Natural killer cell treated with Interleukin-12 subunit alpha and Interleukin-12 subunit beta and Interleukin-15 and Interleukin-18, amount 100 ng/mL, for 72 hours (primary cell): ENCODE measurements at regions not wholly inside any gene's neighbourhood (a gene's known extent, or its start where the extent isn't known, plus 50 kb on each side); places are given as distances from the start of the nearest gene placed in this dataset.
"Not testable (repeated sequence)": the region's sequence is repeated elsewhere in the genome, so short reads cannot be mapped to it uniquely, and the experiment has no call there.

Experiments used
- ATAC-seq, 2 donors: fragments of 150-1000 bp; cut with Tn5 transposase in 1 of 2; sonication (Bioruptor Pico), chemical (Tn5 transposase) in 1 of 2; 2 replicates each; pipeline ENCODE4 v1.10.0; 2021
- DNase-seq: peaks from one replicate; pipeline ENCODE4 v3.0.0; 2022; ENCODE audit warnings: low spot score
- H3K27ac Mint-ChIP-seq, 2 donors: 1 replicate in 1 of 2; 2 replicates in 1 of 2; pipeline ENCODE4 v1.8.0; 2022; ENCODE audit warnings: mixed read lengths in 2 of 2, mild to moderate bottlenecking in 1 of 2, moderate library complexity in 1 of 2
- H3K27me3 Mint-ChIP-seq, 2 donors: 1 replicate in 1 of 2; 2 replicates in 1 of 2; pipeline ENCODE4 v1.8.0; 2022; ENCODE audit warnings: mixed read lengths in 2 of 2
- H3K36me3 Mint-ChIP-seq: one replicate; pipeline ENCODE4 v1.8.0; 2022; ENCODE audit warnings: mixed read lengths
- H3K4me1 Mint-ChIP-seq, 2 donors: 1 replicate in 1 of 2; 2 replicates in 1 of 2; pipeline ENCODE4 v1.8.0; 2022; ENCODE audit warnings: low read depth in 2 of 2, mixed read lengths in 2 of 2, mild to moderate bottlenecking in 1 of 2
- H3K4me3 Mint-ChIP-seq: one replicate; pipeline ENCODE4 v1.8.0; 2022; ENCODE audit warnings: mixed read lengths
- H3K9me3 Mint-ChIP-seq: 2 replicates; pipeline ENCODE4 v1.8.0; 2022; ENCODE audit warnings: mixed read lengths

DNA sequence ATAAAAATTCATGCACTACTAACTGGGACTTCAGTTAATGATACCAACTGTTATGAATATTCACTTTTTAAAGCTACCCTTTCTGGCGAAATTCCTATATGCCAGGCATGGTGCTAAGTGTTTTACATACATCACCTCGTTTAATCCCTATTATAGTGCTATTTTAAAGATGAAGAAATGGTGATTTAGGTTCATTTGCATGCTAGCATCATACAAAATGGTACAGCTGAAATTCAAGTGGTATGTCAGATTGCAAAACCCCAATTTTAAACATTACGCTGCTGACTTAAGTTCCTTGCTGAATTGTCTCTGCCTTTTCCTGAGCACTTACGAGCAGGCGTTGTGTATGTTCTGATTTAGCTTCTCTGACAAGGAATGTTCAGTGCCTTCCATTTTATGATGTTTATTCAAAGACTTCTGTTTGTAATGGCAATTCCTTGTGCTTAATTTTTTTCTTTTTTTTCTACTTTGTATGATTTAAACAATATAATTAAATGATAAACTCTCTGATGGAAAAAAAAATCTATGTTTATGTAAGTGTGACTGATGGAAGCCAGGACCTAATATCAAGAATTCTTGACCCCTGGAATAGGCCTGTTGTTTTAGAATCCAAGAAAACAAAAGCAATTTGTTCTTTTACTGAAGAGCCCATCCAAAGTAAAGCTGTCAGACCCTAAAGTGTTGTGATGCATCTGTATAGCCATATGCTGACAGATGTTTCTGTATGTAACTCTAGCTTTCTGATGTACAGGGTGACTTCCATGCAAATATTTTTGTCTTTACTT lies 148.1 kb downstream of the PCDH7 start:
- no peaks in the 10 kb centered on the region for H3K36me3 Mint-ChIP-seq
- peaks cover 18% of the 10 kb centered on the region for H3K9me3 Mint-ChIP-seq
- no peak overlapping the region for H3K27ac Mint-ChIP-seq
- no peak overlapping the region for H3K4me3 Mint-ChIP-seq
- no peaks in the 10 kb centered on the region for H3K27me3 Mint-ChIP-seq
- H3K4me1 Mint-ChIP-seq = no peaks in the 10 kb centered on the region
- ATAC-seq (no peak), DNase-seq (no peak)

DNA sequence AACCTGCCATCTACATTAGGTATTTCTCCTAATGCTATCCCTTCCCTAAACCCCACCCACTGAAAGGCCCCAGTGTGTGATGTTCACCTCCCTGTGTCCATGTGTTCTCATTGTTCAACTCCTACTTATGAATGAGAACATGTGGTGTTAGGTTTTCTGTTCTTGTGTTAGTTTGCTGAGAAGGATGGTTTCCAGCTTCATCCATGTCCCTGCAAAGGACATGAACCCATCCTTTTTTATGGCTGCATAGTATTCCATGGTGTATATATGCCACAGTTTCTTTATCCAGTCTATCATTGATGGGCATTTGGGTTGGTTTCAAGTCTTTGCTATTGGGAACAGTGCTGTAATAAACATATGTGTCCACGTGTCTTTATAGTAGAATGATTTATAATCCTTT lies 149.2 kb downstream of the PCDH7 start:
- ATAC-seq, H3K4me1 Mint-ChIP-seq, H3K27me3 Mint-ChIP-seq, H3K4me3 Mint-ChIP-seq, DNase-seq, H3K36me3 Mint-ChIP-seq, H3K27ac Mint-ChIP-seq: not testable (repeated sequence)
- peaks cover 18% of the 10 kb centered on the region for H3K9me3 Mint-ChIP-seq

DNA sequence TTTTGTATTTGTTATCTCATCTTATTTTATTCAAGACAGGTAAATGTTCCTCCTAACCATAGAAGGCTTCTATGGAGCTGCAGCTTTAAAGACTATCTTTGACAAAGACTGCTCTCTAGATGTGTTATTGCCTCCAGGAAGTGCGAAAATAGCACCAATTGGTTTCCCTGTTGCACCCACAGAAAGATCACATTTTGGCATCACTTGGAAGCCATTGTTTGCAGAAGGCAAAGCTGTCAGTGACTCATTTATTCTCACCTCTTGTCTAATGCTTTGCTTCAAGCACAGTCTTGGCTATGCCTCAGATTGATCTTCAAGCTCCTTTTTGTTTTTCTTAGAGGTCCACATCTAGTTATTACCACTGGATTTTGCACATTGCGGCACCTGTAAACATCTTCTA lies 150.3 kb downstream of the PCDH7 start:
- Mint-ChIP-seq H3K4me3 (no peak overlapping the region), H3K4me1 (no peaks in the 10 kb centered on the region), H3K9me3 (peaks cover 13% of the 10 kb centered on the region), H3K27ac (no peak overlapping the region), H3K36me3 (no peaks in the 10 kb centered on the region), H3K27me3 (no peaks in the 10 kb centered on the region)
- ATAC-seq (no peak), DNase-seq (no peak)

DNA sequence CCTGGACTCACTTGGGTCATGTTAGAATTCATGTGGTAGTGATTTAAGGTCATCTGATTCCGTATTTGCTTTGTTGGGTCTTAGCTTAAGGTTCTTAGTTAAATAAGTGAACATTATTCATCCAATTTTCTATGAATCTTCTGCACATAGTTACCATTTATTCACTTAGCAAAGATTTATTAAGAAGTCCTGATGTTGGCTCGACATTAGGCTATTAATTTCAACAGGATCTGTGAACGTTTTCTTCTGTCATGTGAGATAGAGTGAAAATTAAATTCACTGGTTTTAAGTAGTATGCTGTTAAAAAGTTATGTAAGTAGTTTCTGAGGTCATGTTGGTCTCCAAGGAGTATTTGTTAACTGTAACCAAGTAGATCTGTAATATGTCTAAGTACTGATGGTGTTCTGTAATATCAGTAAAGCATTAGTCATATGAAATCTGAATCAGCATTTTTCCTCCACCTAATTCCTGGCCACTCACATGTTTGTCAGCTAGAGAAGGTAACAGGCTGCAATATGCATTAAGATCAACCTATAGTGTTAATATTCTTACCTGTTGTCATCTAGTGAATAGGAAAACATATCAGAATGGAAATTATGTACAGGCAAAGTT lies 155.6 kb downstream of the PCDH7 start:
- Mint-ChIP-seq H3K4me1 (no peaks in the 10 kb centered on the region), H3K27me3 (no peaks in the 10 kb centered on the region), H3K9me3 (peaks cover 15% of the 10 kb centered on the region), H3K4me3 (no peak overlapping the region), H3K36me3 (no peaks in the 10 kb centered on the region), H3K27ac (no peak overlapping the region)
- DNase-seq = no peak
- ATAC-seq = no peak

DNA sequence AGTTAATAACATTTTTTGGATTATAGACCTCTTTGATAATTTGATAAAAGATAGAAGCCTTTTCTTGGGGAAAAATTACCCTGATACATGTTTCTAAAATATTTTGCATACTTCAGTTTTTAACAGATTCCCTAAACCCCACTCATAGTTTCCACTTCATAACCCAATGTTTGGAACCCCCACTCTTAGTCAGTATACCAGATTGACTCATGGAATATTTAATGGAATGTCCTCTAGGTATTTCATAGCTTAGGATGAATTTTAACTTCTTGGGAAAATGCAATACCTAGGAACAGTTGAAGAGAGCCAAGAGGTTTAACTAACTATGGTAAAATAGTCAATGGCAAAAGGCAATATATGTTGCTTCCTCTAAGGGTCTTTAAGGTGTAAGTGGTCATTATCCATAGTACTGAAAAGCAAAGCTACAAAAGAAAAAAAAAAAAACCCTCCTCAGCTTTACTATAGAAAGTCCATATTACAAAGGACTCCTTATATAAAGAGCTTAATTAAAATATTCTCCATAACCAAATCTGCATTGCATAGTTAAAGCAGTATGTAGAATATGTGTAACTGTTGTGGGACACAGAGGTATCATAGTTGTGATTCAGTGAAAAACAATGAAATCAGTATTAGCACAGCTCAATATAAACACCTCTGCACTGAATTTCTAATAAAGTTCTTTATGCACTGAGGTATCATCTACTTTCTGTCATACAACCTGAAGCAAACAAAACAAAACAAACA lies 159.9 kb downstream of the PCDH7 start:
- Mint-ChIP-seq H3K9me3 (peaks cover 19% of the 10 kb centered on the region), H3K36me3 (no peaks in the 10 kb centered on the region), H3K4me1 (no peaks in the 10 kb centered on the region), H3K27ac (no peak overlapping the region), H3K4me3 (no peak overlapping the region), H3K27me3 (no peaks in the 10 kb centered on the region)
- ATAC-seq (no peak), DNase-seq (no peak)

DNA sequence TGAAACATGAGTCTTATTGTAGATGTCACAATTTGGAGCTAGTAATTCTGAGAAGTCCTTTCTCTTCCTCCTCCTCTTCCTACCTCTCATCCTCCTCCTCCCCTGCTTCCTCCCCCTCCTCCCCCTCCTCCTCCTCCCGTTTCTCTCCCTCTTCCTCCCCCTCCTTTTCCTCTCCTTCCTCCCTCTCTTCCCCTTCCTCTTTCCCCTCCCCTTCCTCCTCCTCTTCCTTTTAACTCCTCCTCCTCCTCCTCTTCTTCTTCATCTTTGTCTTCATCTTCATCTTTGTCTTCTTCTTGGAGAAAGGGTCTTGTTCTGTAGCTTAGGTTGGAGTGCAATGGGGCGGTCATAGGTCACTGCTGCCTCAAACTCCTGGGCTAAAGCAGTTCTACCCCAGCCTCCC lies 161.8 kb downstream of the PCDH7 start:
- Mint-ChIP-seq H3K4me3 (no peak overlapping the region), H3K27ac (no peak overlapping the region), H3K4me1 (no peaks in the 10 kb centered on the region), H3K27me3 (no peaks in the 10 kb centered on the region), H3K9me3 (peaks cover 22% of the 10 kb centered on the region), H3K36me3 (no peaks in the 10 kb centered on the region)
- DNase-seq (no peak), ATAC-seq (no peak)

DNA sequence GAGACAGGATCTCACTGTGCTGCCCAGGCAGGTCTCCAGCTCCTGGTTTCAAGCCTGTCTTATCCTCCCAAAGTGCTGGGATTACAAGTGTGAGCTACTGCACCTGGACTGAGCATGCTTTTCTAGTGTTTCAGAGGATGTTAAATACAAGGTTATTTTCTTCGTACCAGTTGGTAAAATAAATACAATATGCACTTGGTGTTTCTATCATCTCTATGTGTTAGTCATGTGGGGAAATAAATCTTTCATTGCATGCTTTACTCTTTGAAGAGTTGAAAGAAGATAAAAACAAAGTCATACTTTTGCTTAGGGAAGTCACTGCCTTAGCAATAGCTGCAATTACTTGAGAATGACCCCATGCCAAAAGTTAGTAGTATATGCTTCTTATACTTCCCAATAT lies 162.3 kb downstream of the PCDH7 start:
- H3K36me3 Mint-ChIP-seq = no peaks in the 10 kb centered on the region
- H3K27ac Mint-ChIP-seq = no peak overlapping the region

DNA sequence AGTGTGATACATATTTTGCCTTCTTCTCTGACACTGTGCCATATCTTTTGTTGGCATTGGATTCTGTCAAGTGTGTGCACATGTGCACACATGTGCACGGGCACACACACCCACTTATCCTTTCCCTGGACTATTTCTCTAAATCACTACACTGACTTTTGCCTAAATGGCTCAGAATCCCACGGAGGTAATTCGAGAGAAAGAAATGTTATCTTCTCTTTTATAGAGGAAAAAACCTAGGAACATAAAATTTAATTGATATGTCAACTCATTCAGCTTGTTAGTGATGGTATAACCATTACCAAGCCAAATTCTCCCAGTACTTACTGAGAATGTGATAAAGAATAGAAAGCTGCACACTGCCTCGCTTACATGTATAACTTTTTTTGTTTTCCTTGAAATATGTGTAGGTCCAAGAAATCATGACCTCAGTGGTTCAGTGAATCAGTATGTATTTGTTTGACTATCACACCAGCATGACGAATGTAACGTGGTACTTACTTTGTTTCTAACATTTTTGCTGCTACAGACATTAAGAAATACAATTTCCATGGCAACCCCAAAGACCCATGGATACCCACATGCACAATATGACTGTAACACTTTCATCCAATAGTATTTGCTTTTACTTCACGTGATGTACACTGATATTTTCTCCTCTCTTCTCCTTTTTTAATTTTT lies 163.0 kb downstream of the PCDH7 start:
- H3K4me1 Mint-ChIP-seq = no peaks in the 10 kb centered on the region
- H3K4me3 Mint-ChIP-seq = no peak overlapping the region
- ATAC-seq (no peak), DNase-seq (no peak)
- no peaks in the 10 kb centered on the region for H3K36me3 Mint-ChIP-seq
- H3K27ac Mint-ChIP-seq = no peak overlapping the region
- no peaks in the 10 kb centered on the region for H3K27me3 Mint-ChIP-seq
- H3K9me3 Mint-ChIP-seq = peaks cover 16% of the 10 kb centered on the region

More for the DNA sequence above, 162.3 kb downstream of the PCDH7 start:
- DNase-seq (no peak), ATAC-seq (no peak)
- Mint-ChIP-seq H3K27me3 (no peaks in the 10 kb centered on the region), H3K4me3 (no peak overlapping the region), H3K9me3 (peaks cover 19% of the 10 kb centered on the region), H3K4me1 (no peaks in the 10 kb centered on the region)

DNA sequence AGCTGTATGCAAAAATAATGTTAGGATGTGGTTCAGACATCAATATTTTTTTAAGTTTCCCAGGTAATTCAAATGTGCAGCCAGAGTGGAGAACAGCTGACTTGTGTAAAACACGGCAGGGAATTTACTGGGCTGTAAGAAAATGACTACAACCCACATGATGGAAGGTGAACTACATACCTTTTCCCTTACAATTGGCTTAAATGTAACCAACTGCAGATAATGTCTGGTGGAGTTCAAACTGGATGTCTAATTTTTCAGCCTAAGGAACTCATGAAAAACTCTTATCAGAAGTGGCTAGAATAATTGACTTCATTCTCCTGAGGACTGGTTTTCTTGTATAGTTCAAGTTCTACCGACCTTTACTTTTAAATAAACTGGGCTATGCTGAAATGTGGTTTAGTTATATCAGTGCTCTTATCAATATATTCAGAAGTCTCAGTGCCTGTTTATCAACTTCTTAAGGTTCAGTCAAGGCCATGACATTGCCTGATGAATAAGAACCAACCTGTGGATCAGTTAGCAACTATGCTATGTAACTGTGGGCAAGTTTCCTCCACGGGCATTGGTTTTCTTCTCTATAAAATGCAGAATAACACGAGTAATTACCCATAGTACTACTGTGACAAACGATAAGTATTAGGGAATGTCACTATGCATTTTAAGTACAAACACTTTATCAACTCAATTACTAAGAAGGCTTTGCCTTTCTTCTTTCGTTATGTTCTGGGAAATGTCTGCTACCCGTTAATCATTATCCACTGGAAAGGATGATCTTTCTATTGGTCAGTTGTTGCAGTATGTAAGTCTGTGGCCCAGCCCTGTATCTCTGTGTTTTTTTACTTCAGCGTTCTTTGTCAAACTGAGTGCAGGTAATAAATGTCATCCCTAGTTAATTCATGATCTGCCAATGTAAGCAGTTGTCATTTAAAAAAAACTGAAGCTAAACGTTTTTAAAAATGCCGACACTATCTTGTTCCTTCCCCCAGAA lies 181.6 kb downstream of the PCDH7 start:
- no peak overlapping the region for H3K4me3 Mint-ChIP-seq
- DNase-seq = no peak
- peaks cover 5% of the 10 kb centered on the region for H3K36me3 Mint-ChIP-seq
- no peak for ATAC-seq
- H3K27me3 Mint-ChIP-seq = no peaks in the 10 kb centered on the region
- no peak overlapping the region for H3K27ac Mint-ChIP-seq
- peaks cover 12% of the 10 kb centered on the region for H3K9me3 Mint-ChIP-seq
- no peaks in the 10 kb centered on the region for H3K4me1 Mint-ChIP-seq

DNA sequence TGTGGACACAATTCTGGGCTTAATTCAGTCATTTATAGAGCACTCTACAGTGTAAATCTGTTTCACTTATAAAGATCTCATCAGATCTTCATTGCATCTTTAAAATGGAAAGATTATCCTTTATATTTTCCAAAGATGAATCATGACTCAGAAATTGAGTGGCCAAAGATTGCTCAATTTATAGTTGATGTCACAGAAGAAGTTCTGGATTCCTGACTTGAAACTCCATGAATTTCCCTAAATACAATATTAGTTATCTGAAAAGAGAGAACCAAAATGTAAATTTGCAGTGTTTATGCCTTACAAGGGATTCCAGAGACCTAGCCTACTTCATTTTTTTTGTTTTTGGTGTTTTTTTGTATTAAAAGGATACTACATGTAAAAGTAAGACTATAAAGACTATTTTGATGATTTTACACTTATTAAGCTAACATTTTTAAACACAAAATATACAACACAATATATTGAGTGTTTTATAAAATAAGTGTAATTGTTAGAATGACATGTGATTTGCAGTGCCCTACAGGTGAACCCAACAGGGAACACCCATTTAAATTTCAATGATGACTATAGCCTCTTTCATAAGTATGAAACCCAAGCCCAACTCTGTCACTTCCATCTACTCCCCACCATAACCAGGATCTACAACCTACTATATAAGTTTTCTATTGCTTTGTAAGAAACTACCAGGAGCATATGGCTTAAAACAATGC lies 183.5 kb downstream of the PCDH7 start:
- H3K27ac Mint-ChIP-seq = no peak overlapping the region
- ATAC-seq = no peak
- H3K36me3 Mint-ChIP-seq = peaks cover 5% of the 10 kb centered on the region
- peaks cover 16% of the 10 kb centered on the region for H3K9me3 Mint-ChIP-seq
- H3K4me1 Mint-ChIP-seq = no peaks in the 10 kb centered on the region
- no peak overlapping the region for H3K4me3 Mint-ChIP-seq
- no peaks in the 10 kb centered on the region for H3K27me3 Mint-ChIP-seq
- no peak for DNase-seq

DNA sequence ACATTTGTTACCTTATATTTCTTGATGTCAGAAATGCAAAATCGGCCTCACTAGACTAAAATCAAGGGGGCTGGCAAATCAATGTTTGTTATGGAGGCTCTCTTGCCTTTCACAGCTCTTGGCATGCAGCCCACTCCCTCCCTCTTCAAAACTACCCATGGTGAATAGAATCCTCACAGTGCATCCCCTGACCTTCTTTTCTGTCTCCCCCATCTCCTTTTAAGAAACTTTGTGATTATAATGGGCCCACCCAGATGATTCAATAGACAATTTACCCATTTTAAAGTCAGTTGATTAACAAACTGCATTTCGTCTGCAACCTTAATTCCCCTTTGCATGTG lies 184.0 kb downstream of the PCDH7 start:
- no peak overlapping the region for H3K27ac Mint-ChIP-seq
- peaks cover 18% of the 10 kb centered on the region for H3K9me3 Mint-ChIP-seq
- DNase-seq (no peak), ATAC-seq (no peak)
- no peak overlapping the region for H3K4me3 Mint-ChIP-seq
- peaks cover 5% of the 10 kb centered on the region for H3K36me3 Mint-ChIP-seq
- H3K27me3 Mint-ChIP-seq = no peaks in the 10 kb centered on the region
- no peaks in the 10 kb centered on the region for H3K4me1 Mint-ChIP-seq

DNA sequence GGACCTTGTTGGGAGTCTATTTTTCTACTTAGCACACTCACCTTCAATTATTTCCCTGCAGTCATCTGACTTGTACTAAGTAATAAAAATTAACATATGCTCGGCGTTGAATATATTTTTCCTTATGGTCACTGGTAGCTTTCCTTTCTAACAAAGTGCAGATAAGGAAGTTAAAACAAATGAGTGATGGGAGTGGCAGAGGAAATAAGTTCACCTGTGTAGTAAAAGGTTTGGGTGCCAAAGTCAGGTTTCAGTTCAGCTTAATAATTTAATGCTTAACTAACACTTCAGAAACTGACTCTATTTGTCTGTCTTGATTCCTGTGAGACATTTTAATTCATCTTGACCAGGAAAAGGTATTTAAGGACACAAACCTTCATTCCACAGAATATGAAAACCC lies 184.4 kb downstream of the PCDH7 start:
- Mint-ChIP-seq H3K9me3 (peaks cover 22% of the 10 kb centered on the region), H3K4me1 (no peaks in the 10 kb centered on the region), H3K4me3 (no peak overlapping the region), H3K27ac (no peak overlapping the region), H3K27me3 (no peaks in the 10 kb centered on the region), H3K36me3 (peaks cover 5% of the 10 kb centered on the region)
- DNase-seq = no peak
- no peak for ATAC-seq
